Karpas-422 (cell line): ENCODE measurements at regions not wholly inside any gene's neighbourhood (a gene's known extent, or its start where the extent isn't known, plus 50 kb on each side); places are given as distances from the start of the nearest gene placed in this dataset.
"Not testable (repeated sequence)": the region's sequence is repeated elsewhere in the genome, so short reads cannot be mapped to it uniquely, and the experiment has no call there.

Experiments
- DNase-seq: peaks from one replicate; pipeline ENCODE4 v3.0.0-alpha.2; 2015
- H2AFZ ChIP-seq: fragments of 200-600 bp; sonication (generic); 2 replicates; pipeline ENCODE4 v1.6.1; 2014; ENCODE audit warnings: antibody characterized with exemption, low read length, mixed read lengths
- H3K27ac ChIP-seq: fragments of 200-600 bp; sonication (generic); 2 replicates; pipeline ENCODE4 v1.5.1; 2014; ENCODE audit warnings: mild to moderate bottlenecking, low read length, moderate library complexity
- H3K27me3 ChIP-seq: fragments of 200-600 bp; sonication (generic); 2 replicates; pipeline ENCODE4 v1.6.1; 2014; ENCODE audit warnings: low read length, mixed read lengths
- H3K36me3 ChIP-seq: fragments of 200-600 bp; sonication (generic); 2 replicates; pipeline ENCODE4 v1.6.1; 2014; ENCODE audit warnings: low read length, mixed read lengths; ENCODE audit not compliant: insufficient read depth
- H3K4me1 ChIP-seq: fragments of 200-600 bp; sonication (generic); 2 replicates; pipeline ENCODE4 v1.6.1; 2014; ENCODE audit warnings: mild to moderate bottlenecking, low read length, mixed read lengths
- H3K4me2 ChIP-seq: fragments of 200-600 bp; sonication (generic); 2 replicates; pipeline ENCODE4 v1.6.1; 2014; ENCODE audit warnings: low read length, low read depth, mild to moderate bottlenecking; ENCODE audit not compliant: poor library complexity, severe bottlenecking
- H3K4me3 ChIP-seq: fragments of 200-600 bp; sonication (generic); 2 replicates; pipeline ENCODE4 v1.5.1; 2014; ENCODE audit warnings: mild to moderate bottlenecking, antibody characterized with exemption, low read length, mixed read lengths
- H3K79me2 ChIP-seq: fragments of 200-600 bp; sonication (generic); 2 replicates; pipeline ENCODE4 v1.6.1; 2014; ENCODE audit warnings: mild to moderate bottlenecking, low read length, mixed read lengths
- H3K9ac ChIP-seq: fragments of 200-600 bp; sonication (generic); 2 replicates; pipeline ENCODE4 v1.6.0; 2014; ENCODE audit warnings: low read length
- H3K9me2 ChIP-seq: fragments of 200-600 bp; sonication (generic), shearing (Covaris generic); replicated peaks from 2 replicates; pipeline ENCODE4 v1.6.0; 2014; ENCODE audit warnings: mild to moderate bottlenecking, low read length, moderate library complexity; ENCODE audit not compliant: insufficient read depth
- H3K9me3 ChIP-seq: fragments of 300-700, 200-600 bp; sonication (generic); 2 replicates; pipeline ENCODE4 v1.6.1; 2014; ENCODE audit warnings: low read length, mixed read lengths
- H4K20me1 ChIP-seq: fragments of 200-600 bp; sonication (generic); 2 replicates; pipeline ENCODE4 v1.6.1; 2014; ENCODE audit warnings: mild to moderate bottlenecking, antibody characterized with exemption, low read length, low read depth; ENCODE audit not compliant: insufficient read depth

- Histone ChIP-seq H4K20me1 (no peaks in the 10 kb centered on the region), H3K27ac (no peak overlapping the region), H3K9me2 (no peaks in the 10 kb centered on the region), H2AFZ (no peak overlapping the region), H3K9me3 (no peaks in the 10 kb centered on the region), H3K79me2 (no peaks in the 10 kb centered on the region), H3K9ac (no peak overlapping the region), H3K4me1 (no peaks in the 10 kb centered on the region), H3K4me3 (no peak overlapping the region), H3K4me2 (no peak overlapping the region), H3K27me3 (no peaks in the 10 kb centered on the region), H3K36me3 (no peaks in the 10 kb centered on the region)
- DNase-seq, result no peak
Measured at GRCh38 chr6:98041921-98042320, 758.9 kb upstream of the MMS22L start.

GRCh38 chr6:98044151-98044561 lies 761.1 kb upstream of the MMS22L start:
- no peak overlapping the region for H3K9ac ChIP-seq
- H3K4me3 ChIP-seq, result no peak overlapping the region
- H3K79me2 ChIP-seq, result no peaks in the 10 kb centered on the region
- H3K27ac ChIP-seq, result no peak overlapping the region
- H3K9me2 ChIP-seq, result no peaks in the 10 kb centered on the region
- H3K36me3 ChIP-seq, result no peaks in the 10 kb centered on the region
- no peak for DNase-seq
- H4K20me1 ChIP-seq, result no peaks in the 10 kb centered on the region
- no peaks in the 10 kb centered on the region for H3K9me3 ChIP-seq
- H3K4me1 ChIP-seq, result no peaks in the 10 kb centered on the region
- H2AFZ ChIP-seq, result no peak overlapping the region
- no peak overlapping the region for H3K4me2 ChIP-seq
- H3K27me3 ChIP-seq, result no peaks in the 10 kb centered on the region

- Histone ChIP-seq H3K4me3 (no peak overlapping the region), H4K20me1 (no peaks in the 10 kb centered on the region), H3K36me3 (no peaks in the 10 kb centered on the region), H3K9me2 (no peaks in the 10 kb centered on the region), H2AFZ (no peak overlapping the region), H3K9me3 (no peaks in the 10 kb centered on the region), H3K27ac (no peak overlapping the region), H3K4me2 (no peak overlapping the region), H3K9ac (no peak overlapping the region), H3K27me3 (no peaks in the 10 kb centered on the region), H3K4me1 (no peaks in the 10 kb centered on the region), H3K79me2 (no peaks in the 10 kb centered on the region)
- no peak for DNase-seq
Measured at GRCh38 chr6:98044791-98045470, 761.9 kb upstream of the MMS22L start.

DNA sequence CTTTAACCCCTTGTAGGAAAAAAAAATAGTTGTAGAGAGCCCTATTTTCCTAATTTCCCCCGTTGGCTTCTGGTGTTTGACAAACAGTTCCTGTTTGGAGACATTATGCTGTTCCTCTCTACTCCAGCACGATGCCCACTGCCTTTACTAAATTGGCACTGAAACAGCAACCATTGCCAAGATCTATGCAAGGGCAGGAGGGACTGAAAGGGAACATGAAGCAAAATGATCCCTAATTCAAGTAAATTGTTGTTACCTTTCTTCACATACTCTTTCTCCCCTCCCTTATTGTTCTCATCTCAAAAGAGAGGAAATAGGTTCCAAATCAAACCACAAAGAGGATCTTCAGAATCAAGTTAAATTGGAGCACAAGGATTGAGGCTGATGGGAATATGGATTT lies 764.1 kb upstream of the MMS22L start:
- Histone ChIP-seq H3K9ac (no peak overlapping the region), H3K4me3 (no peak overlapping the region), H3K9me2 (no peaks in the 10 kb centered on the region), H3K9me3 (no peaks in the 10 kb centered on the region), H3K4me2 (no peak overlapping the region), H3K27me3 (no peaks in the 10 kb centered on the region), H3K4me1 (no peaks in the 10 kb centered on the region), H3K79me2 (no peaks in the 10 kb centered on the region), H2AFZ (no peak overlapping the region), H3K36me3 (no peaks in the 10 kb centered on the region), H3K27ac (no peak overlapping the region), H4K20me1 (no peaks in the 10 kb centered on the region)
- no peak for DNase-seq

GRCh38 chr6:98047871-98048270 lies 764.9 kb upstream of the MMS22L start:
- Histone ChIP-seq H3K4me1 (no peaks in the 10 kb centered on the region), H3K27me3 (no peaks in the 10 kb centered on the region), H3K36me3 (no peaks in the 10 kb centered on the region)

GRCh38 chr6:98054453-98054852 lies 771.4 kb upstream of the MMS22L start:
- no peaks in the 10 kb centered on the region for H4K20me1 ChIP-seq
- H3K9me3 ChIP-seq, result no peaks in the 10 kb centered on the region
- H3K9me2 ChIP-seq, result no peaks in the 10 kb centered on the region
- DNase-seq, result peak; percentile 56
- no peaks in the 10 kb centered on the region for H3K27me3 ChIP-seq
- H3K36me3 ChIP-seq, result no peaks in the 10 kb centered on the region
- no peak overlapping the region for H2AFZ ChIP-seq
- H3K4me2 ChIP-seq, result no peak overlapping the region
- no peak overlapping the region for H3K4me3 ChIP-seq
- H3K27ac ChIP-seq, result no peak overlapping the region
- H3K79me2 ChIP-seq, result no peaks in the 10 kb centered on the region
- no peak overlapping the region for H3K9ac ChIP-seq
- H3K4me1 ChIP-seq, result no peaks in the 10 kb centered on the region

More at GRCh38 chr6:98047871-98048270, 764.9 kb upstream of the MMS22L start:
- no peak overlapping the region for H3K4me3 ChIP-seq
- DNase-seq, result no peak
- no peak overlapping the region for H3K27ac ChIP-seq
- no peaks in the 10 kb centered on the region for H3K79me2 ChIP-seq
- H3K9me2 ChIP-seq, result no peaks in the 10 kb centered on the region
- no peak overlapping the region for H3K4me2 ChIP-seq
- H4K20me1 ChIP-seq, result no peaks in the 10 kb centered on the region
- H3K9me3 ChIP-seq, result no peaks in the 10 kb centered on the region
- no peak overlapping the region for H3K9ac ChIP-seq
- no peak overlapping the region for H2AFZ ChIP-seq

- no peak overlapping the region for H3K9ac ChIP-seq
- H3K4me1 ChIP-seq, result no peaks in the 10 kb centered on the region
- H3K9me2 ChIP-seq, result no peaks in the 10 kb centered on the region
- no peaks in the 10 kb centered on the region for H3K9me3 ChIP-seq
- H2AFZ ChIP-seq, result no peak overlapping the region
- H3K27me3 ChIP-seq, result no peaks in the 10 kb centered on the region
- H4K20me1 ChIP-seq, result no peaks in the 10 kb centered on the region
- no peaks in the 10 kb centered on the region for H3K79me2 ChIP-seq
- H3K4me3 ChIP-seq, result no peak overlapping the region
- H3K36me3 ChIP-seq, result no peaks in the 10 kb centered on the region
- no peak overlapping the region for H3K27ac ChIP-seq
- no peak overlapping the region for H3K4me2 ChIP-seq
- DNase-seq, result no peak
Measured at GRCh38 chr6:98056955-98057354, 773.9 kb upstream of the MMS22L start.

- Histone ChIP-seq H3K9me3 (no peaks in the 10 kb centered on the region), H3K27ac (no peak overlapping the region), H3K4me1 (no peaks in the 10 kb centered on the region), H3K79me2 (no peaks in the 10 kb centered on the region), H3K27me3 (no peaks in the 10 kb centered on the region), H3K9ac (no peak overlapping the region), H4K20me1 (no peaks in the 10 kb centered on the region), H3K4me2 (no peak overlapping the region), H3K9me2 (no peaks in the 10 kb centered on the region), H3K4me3 (no peak overlapping the region), H3K36me3 (no peaks in the 10 kb centered on the region), H2AFZ (no peak overlapping the region)
- DNase-seq, result no peak
Measured at GRCh38 chr6:98067375-98067774, 767.0 kb upstream of the POU3F2 start.

- H3K9me3 ChIP-seq, H3K79me2 ChIP-seq, H3K4me1 ChIP-seq, H3K4me3 ChIP-seq, H3K4me2 ChIP-seq, H3K27me3 ChIP-seq, H2AFZ ChIP-seq, H3K9me2 ChIP-seq, H3K27ac ChIP-seq, H3K9ac ChIP-seq, DNase-seq, H3K36me3 ChIP-seq, H4K20me1 ChIP-seq: not testable (repeated sequence)
Measured at GRCh38 chr6:98088537-98088936, 745.8 kb upstream of the POU3F2 start.
